SK-N-SH treated with all-trans-retinoic acid at 6 μM for 48 hours (cell line): ENCODE measurements at regions not wholly inside any gene's neighbourhood (a gene's known extent, or its start where the extent isn't known, plus 50 kb on each side); places are given as distances from the start of the nearest gene placed in this dataset.

Experiments used
- ATAC-seq: fragments of 200-7000 bp; cut with Tn5 transposase; 3 replicates; pipeline ENCODE4 v1.9.1; 2020; ENCODE audit warnings: mild to moderate bottlenecking, moderate library complexity
- ARNTL ChIP-seq: fragments of 450-650 bp; formaldehyde crosslinking; IDR thresholded peaks from 2 replicates; pipeline ENCODE4 v1.5.0; 2020; ENCODE audit warnings: low read depth, mild to moderate bottlenecking, moderate library complexity, borderline replicate concordance
- CSDC2 ChIP-seq: fragments of 250-450 bp; sonication (Bioruptor Pico); IDR thresholded peaks from 2 replicates; pipeline ENCODE4 v1.5.0; 2020; ENCODE audit warnings: mild to moderate bottlenecking, moderate library complexity
- CSRNP3 ChIP-seq: fragments of 250-450 bp; sonication (Bioruptor Pico); IDR thresholded peaks from 2 replicates; pipeline ENCODE4 v1.5.1; 2021; ENCODE audit warnings: mild to moderate bottlenecking, moderate library complexity
- ESRRG ChIP-seq: fragments of 250-450 bp; sonication (Bioruptor Pico); IDR thresholded peaks from 2 replicates; pipeline ENCODE4 v1.6.1; 2021; ENCODE audit warnings: mild to moderate bottlenecking
- GLIS3 ChIP-seq: fragments of 250-450 bp; sonication (Bioruptor Pico); IDR thresholded peaks from 2 replicates; pipeline ENCODE4 v1.5.0; 2020; ENCODE audit warnings: mild to moderate bottlenecking, moderate library complexity
- ISL1 ChIP-seq: fragments of 250-450 bp; sonication (Bioruptor Pico); IDR thresholded peaks from 2 replicates; pipeline ENCODE4 v2.1.2; 2022; ENCODE audit warnings: mild to moderate bottlenecking, moderate library complexity
- OSR1 ChIP-seq: fragments of 250-450 bp; sonication (Bioruptor Pico); IDR thresholded peaks from 2 replicates; pipeline ENCODE4 v1.8.0; 2022; ENCODE audit warnings: moderate library complexity, mild to moderate bottlenecking, inconsistent platforms
- PATZ1 ChIP-seq: fragments of 250-450 bp; sonication (Bioruptor Pico); IDR thresholded peaks from 2 replicates; pipeline ENCODE4 v1.8.0; 2020; ENCODE audit warnings: mild to moderate bottlenecking, moderate library complexity, borderline replicate concordance
- PPARA ChIP-seq: fragments of 250-450 bp; sonication (Bioruptor Pico); IDR thresholded peaks from 2 replicates; pipeline ENCODE4 v1.5.0; 2020; ENCODE audit warnings: mild to moderate bottlenecking, borderline replicate concordance
- RARB ChIP-seq: fragments of 250-450 bp; sonication (Bioruptor Pico); IDR thresholded peaks from 2 replicates; pipeline ENCODE4 v1.8.0; 2021; ENCODE audit warnings: mild to moderate bottlenecking, moderate library complexity
- SNAI2 ChIP-seq: fragments of 250-450 bp; sonication (Bioruptor Pico); IDR thresholded peaks from 2 replicates; pipeline ENCODE4 v1.5.0; 2020; ENCODE audit warnings: mild to moderate bottlenecking, moderate library complexity
- TCF4 ChIP-seq: fragments of 250-450 bp; sonication (Bioruptor Pico); IDR thresholded peaks from 2 replicates; pipeline ENCODE4 v1.8.0; 2021; ENCODE audit warnings: mild to moderate bottlenecking, moderate library complexity, borderline replicate concordance
- TOX ChIP-seq: fragments of 250-450 bp; sonication (Bioruptor Pico); IDR thresholded peaks from 2 replicates; pipeline ENCODE4 v1.8.0; 2021; ENCODE audit warnings: mild to moderate bottlenecking, moderate library complexity, borderline replicate concordance
- ZC3H10 ChIP-seq: fragments of 250-450 bp; sonication (Bioruptor Pico); IDR thresholded peaks from 2 replicates; pipeline ENCODE4 v1.5.1; 2021; ENCODE audit warnings: mild to moderate bottlenecking, moderate library complexity
- ZFP3 ChIP-seq: fragments of 250-450 bp; sonication (Bioruptor Pico); IDR thresholded peaks from 2 replicates; pipeline ENCODE4 v1.5.0; 2020; ENCODE audit warnings: mild to moderate bottlenecking, moderate library complexity
- ZFP30 ChIP-seq: fragments of 450-650 bp; formaldehyde crosslinking; IDR thresholded peaks from 2 replicates; pipeline ENCODE4 v1.5.0; 2022; ENCODE audit warnings: mild to moderate bottlenecking, moderate library complexity
- ZNF565 ChIP-seq: fragments of 450-650 bp; formaldehyde crosslinking; conservative IDR thresholded peaks from 2 replicates; pipeline ENCODE4 v1.5.0; 2020; ENCODE audit warnings: low read depth, mild to moderate bottlenecking, moderate library complexity
- ZNF70 ChIP-seq: fragments of 450-650 bp; formaldehyde crosslinking; IDR thresholded peaks from 2 replicates; pipeline ENCODE4 v1.5.0; 2020; ENCODE audit warnings: mild to moderate bottlenecking, moderate library complexity
- ZNF8 ChIP-seq: fragments of 450-650 bp; formaldehyde crosslinking; IDR thresholded peaks from 2 replicates; pipeline ENCODE4 v1.5.0; 2020; ENCODE audit warnings: mild to moderate bottlenecking, moderate library complexity
- TF ChIP-seq, protein P1 (sequence below): fragments of 250-450 bp; sonication (Bioruptor Pico); IDR thresholded peaks from 2 replicates; pipeline ENCODE4 v1.5.0; 2020; ENCODE audit warnings: mild to moderate bottlenecking, moderate library complexity
- TF ChIP-seq, protein P2 (sequence below): fragments of 250-450 bp; sonication (Bioruptor Pico); IDR thresholded peaks from 2 replicates; pipeline ENCODE4 v1.8.0; 2021; ENCODE audit warnings: low read depth, mild to moderate bottlenecking, moderate library complexity, borderline replicate concordance
- TF ChIP-seq, protein P3 (sequence below): fragments of 250-450 bp; sonication (Bioruptor Pico); IDR thresholded peaks from 2 replicates; pipeline ENCODE4 v1.5.1; 2020; ENCODE audit warnings: low read depth, mild to moderate bottlenecking, moderate library complexity

GRCh38 chr13:21996049-21996448 is 325.2 kb downstream of the FGF9 start:
- ATAC-seq, result no peak
- TF ChIP-seq, protein P1, sequence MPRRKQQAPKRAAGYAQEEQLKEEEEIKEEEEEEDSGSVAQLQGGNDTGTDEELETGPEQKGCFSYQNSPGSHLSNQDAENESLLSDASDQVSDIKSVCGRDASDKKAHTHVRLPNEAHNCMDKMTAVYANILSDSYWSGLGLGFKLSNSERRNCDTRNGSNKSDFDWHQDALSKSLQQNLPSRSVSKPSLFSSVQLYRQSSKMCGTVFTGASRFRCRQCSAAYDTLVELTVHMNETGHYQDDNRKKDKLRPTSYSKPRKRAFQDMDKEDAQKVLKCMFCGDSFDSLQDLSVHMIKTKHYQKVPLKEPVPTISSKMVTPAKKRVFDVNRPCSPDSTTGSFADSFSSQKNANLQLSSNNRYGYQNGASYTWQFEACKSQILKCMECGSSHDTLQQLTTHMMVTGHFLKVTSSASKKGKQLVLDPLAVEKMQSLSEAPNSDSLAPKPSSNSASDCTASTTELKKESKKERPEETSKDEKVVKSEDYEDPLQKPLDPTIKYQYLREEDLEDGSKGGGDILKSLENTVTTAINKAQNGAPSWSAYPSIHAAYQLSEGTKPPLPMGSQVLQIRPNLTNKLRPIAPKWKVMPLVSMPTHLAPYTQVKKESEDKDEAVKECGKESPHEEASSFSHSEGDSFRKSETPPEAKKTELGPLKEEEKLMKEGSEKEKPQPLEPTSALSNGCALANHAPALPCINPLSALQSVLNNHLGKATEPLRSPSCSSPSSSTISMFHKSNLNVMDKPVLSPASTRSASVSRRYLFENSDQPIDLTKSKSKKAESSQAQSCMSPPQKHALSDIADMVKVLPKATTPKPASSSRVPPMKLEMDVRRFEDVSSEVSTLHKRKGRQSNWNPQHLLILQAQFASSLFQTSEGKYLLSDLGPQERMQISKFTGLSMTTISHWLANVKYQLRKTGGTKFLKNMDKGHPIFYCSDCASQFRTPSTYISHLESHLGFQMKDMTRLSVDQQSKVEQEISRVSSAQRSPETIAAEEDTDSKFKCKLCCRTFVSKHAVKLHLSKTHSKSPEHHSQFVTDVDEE (CRISPR knock-in tag), result no peak
- no peak for TF ChIP-seq ESRRG (CRISPR knock-in tag)
- TF ChIP-seq ZFP30, result no peak
- TF ChIP-seq ZFP3 (CRISPR knock-in tag), result no peak
- TF ChIP-seq GLIS3 (CRISPR knock-in tag), result no peak
- no peak for TF ChIP-seq OSR1 (CRISPR knock-in tag)
- TF ChIP-seq SNAI2 (CRISPR knock-in tag), result no peak
- TF ChIP-seq TCF4, result no peak
- TF ChIP-seq ZNF565, result no peak
- TF ChIP-seq, protein P2, sequence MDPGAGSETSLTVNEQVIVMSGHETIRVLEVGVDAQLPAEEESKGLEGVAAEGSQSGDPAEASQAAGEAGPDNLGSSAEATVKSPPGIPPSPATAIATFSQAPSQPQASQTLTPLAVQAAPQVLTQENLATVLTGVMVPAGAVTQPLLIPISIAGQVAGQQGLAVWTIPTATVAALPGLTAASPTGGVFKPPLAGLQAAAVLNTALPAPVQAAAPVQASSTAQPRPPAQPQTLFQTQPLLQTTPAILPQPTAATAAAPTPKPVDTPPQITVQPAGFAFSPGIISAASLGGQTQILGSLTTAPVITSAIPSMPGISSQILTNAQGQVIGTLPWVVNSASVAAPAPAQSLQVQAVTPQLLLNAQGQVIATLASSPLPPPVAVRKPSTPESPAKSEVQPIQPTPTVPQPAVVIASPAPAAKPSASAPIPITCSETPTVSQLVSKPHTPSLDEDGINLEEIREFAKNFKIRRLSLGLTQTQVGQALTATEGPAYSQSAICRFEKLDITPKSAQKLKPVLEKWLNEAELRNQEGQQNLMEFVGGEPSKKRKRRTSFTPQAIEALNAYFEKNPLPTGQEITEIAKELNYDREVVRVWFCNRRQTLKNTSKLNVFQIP, result no peak
- TF ChIP-seq ARNTL (CRISPR knock-in tag), result no peak
- TF ChIP-seq TOX, result no peak
- no peak for TF ChIP-seq ZC3H10 (CRISPR knock-in tag)
- TF ChIP-seq, protein P3, sequence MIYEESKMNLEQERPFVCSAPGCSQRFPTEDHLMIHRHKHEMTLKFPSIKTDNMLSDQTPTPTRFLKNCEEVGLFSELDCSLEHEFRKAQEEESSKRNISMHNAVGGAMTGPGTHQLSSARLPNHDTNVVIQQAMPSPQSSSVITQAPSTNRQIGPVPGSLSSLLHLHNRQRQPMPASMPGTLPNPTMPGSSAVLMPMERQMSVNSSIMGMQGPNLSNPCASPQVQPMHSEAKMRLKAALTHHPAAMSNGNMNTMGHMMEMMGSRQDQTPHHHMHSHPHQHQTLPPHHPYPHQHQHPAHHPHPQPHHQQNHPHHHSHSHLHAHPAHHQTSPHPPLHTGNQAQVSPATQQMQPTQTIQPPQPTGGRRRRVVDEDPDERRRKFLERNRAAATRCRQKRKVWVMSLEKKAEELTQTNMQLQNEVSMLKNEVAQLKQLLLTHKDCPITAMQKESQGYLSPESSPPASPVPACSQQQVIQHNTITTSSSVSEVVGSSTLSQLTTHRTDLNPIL (CRISPR knock-in tag), result no peak
- no peak for TF ChIP-seq CSRNP3 (CRISPR knock-in tag)
- no peak for TF ChIP-seq RARB (CRISPR knock-in tag)
- TF ChIP-seq CSDC2, result no peak
- TF ChIP-seq PATZ1 (CRISPR knock-in tag), result no peak
- no peak for TF ChIP-seq ISL1 (CRISPR knock-in tag)
- TF ChIP-seq, all 23 proteins: peak for 0

GRCh38 chr13:21997726-21998125 is 326.9 kb downstream of the FGF9 start:
- TF ChIP-seq ARNTL (CRISPR knock-in tag) (no peak), ZNF565 (no peak), ZFP3 (CRISPR knock-in tag) (no peak), ZNF70 (CRISPR knock-in tag) (no peak), CSDC2 (no peak), OSR1 (CRISPR knock-in tag) (no peak), TOX (no peak), ZC3H10 (CRISPR knock-in tag) (no peak), ISL1 (CRISPR knock-in tag) (no peak), PATZ1 (CRISPR knock-in tag) (no peak), TCF4 (no peak), PPARA (CRISPR knock-in tag) (no peak), ZFP30 (no peak), ESRRG (CRISPR knock-in tag) (no peak), ZNF8 (CRISPR knock-in tag) (no peak), RARB (CRISPR knock-in tag) (no peak)
- TF ChIP-seq, protein P1 (CRISPR knock-in tag), result no peak
- ATAC-seq, result no peak
